ENCODE measurements at regions not wholly inside any gene's neighbourhood (a gene's known extent, or its start where the extent isn't known, plus 50 kb on each side); places are given as distances from the start of the nearest gene placed in this dataset.

DNA sequence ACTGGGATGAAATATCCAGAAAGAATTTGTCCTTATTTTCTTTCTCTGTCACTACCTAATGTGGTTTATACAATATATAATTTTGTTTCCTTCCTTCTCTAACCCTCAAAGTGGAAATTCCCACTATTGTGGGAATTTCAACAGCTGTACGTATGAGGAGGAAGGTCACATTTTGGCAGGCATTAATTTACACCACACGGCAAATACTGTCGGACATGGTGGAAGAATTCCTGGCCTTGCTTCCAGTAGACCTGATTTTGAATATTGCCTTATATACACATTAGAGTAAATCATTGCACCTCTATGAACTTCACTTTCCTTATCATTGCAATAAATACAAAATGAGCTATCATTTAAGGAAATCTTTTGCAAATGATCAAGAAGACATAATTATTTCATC is 358.1 kb upstream of the ETAA1 start:
- no peak for TF ChIP-seq POLR2A (IDR thresholded peaks at IDR 0.05)
- TF ChIP-seq, protein P1, sequence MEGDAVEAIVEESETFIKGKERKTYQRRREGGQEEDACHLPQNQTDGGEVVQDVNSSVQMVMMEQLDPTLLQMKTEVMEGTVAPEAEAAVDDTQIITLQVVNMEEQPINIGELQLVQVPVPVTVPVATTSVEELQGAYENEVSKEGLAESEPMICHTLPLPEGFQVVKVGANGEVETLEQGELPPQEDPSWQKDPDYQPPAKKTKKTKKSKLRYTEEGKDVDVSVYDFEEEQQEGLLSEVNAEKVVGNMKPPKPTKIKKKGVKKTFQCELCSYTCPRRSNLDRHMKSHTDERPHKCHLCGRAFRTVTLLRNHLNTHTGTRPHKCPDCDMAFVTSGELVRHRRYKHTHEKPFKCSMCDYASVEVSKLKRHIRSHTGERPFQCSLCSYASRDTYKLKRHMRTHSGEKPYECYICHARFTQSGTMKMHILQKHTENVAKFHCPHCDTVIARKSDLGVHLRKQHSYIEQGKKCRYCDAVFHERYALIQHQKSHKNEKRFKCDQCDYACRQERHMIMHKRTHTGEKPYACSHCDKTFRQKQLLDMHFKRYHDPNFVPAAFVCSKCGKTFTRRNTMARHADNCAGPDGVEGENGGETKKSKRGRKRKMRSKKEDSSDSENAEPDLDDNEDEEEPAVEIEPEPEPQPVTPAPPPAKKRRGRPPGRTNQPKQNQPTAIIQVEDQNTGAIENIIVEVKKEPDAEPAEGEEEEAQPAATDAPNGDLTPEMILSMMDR (IDR thresholded peaks at IDR 0.05): no peak
